ENCODE measurements at regions not wholly inside any gene's neighbourhood (a gene's known extent, or its start where the extent isn't known, plus 50 kb on each side); places are given as distances from the start of the nearest gene placed in this dataset.

- TF ChIP-seq, protein P1, sequence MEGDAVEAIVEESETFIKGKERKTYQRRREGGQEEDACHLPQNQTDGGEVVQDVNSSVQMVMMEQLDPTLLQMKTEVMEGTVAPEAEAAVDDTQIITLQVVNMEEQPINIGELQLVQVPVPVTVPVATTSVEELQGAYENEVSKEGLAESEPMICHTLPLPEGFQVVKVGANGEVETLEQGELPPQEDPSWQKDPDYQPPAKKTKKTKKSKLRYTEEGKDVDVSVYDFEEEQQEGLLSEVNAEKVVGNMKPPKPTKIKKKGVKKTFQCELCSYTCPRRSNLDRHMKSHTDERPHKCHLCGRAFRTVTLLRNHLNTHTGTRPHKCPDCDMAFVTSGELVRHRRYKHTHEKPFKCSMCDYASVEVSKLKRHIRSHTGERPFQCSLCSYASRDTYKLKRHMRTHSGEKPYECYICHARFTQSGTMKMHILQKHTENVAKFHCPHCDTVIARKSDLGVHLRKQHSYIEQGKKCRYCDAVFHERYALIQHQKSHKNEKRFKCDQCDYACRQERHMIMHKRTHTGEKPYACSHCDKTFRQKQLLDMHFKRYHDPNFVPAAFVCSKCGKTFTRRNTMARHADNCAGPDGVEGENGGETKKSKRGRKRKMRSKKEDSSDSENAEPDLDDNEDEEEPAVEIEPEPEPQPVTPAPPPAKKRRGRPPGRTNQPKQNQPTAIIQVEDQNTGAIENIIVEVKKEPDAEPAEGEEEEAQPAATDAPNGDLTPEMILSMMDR (IDR thresholded peaks at IDR 0.05): no peak
- TF ChIP-seq POLR2AphosphoS5 (IDR thresholded peaks at IDR 0.05) (no peak), POLR2A (IDR thresholded peaks at IDR 0.05) (no peak)
Measured at GRCh38 chr15:94547711-94548110, 316.4 kb downstream of the MCTP2 start.
